Superior temporal gyrus (tissue), 1 donor: ENCODE measurements at regions not wholly inside any gene's neighbourhood (a gene's known extent, or its start where the extent isn't known, plus 50 kb on each side); places are given as distances from the start of the nearest gene placed in this dataset.
"Not testable (repeated sequence)": the region's sequence is repeated elsewhere in the genome, so short reads cannot be mapped to it uniquely, and the experiment has no call there.

Source experiments
- DNase-seq: peaks from one replicate; pipeline ENCODE4 v3.0.0-alpha.2; 2016; ENCODE audit errors: extremely low spot score

GRCh38 chr5:102154791-102155605 is 141.1 kb downstream of the SLCO4C1 start:
- not testable (repeated sequence) for DNase-seq

GRCh38 chr5:102154291-102154690 is 141.8 kb downstream of the SLCO4C1 start:
- DNase-seq: no peak

GRCh38 chr5:102153003-102153759 is 142.9 kb downstream of the SLCO4C1 start:
- peak; percentile 68 for DNase-seq

GRCh38 chr5:102139029-102139428 is 157.1 kb downstream of the SLCO4C1 start:
- no peak for DNase-seq

- DNase-seq: no peak
Measured at GRCh38 chr5:102138243-102138653, 157.8 kb downstream of the SLCO4C1 start.

- no peak for DNase-seq
Measured at GRCh38 chr5:102130890-102131289, 165.2 kb downstream of the SLCO4C1 start.

- DNase-seq: no peak
Measured at GRCh38 chr5:102130386-102130785, 165.7 kb downstream of the SLCO4C1 start.

GRCh38 chr5:102119252-102119651 is 176.8 kb downstream of the SLCO4C1 start:
- DNase-seq: no peak

- no peak for DNase-seq
Measured at GRCh38 chr5:102115736-102116135, 180.3 kb downstream of the SLCO4C1 start.

- no peak for DNase-seq
Measured at GRCh38 chr5:102114525-102115069, 181.5 kb downstream of the SLCO4C1 start.

- DNase-seq: no peak
Measured at GRCh38 chr5:102107865-102108264, 188.2 kb downstream of the SLCO4C1 start.

- DNase-seq: no peak
Measured at GRCh38 chr5:102106599-102106998, 189.5 kb downstream of the SLCO4C1 start.

- no peak for DNase-seq
Measured at GRCh38 chr5:102099766-102100331, 196.2 kb downstream of the SLCO4C1 start.

- not testable (repeated sequence) for DNase-seq
Measured at GRCh38 chr5:102099083-102099482, 197.0 kb downstream of the SLCO4C1 start.

- DNase-seq: not testable (repeated sequence)
Measured at GRCh38 chr5:102098606-102099005, 197.5 kb downstream of the SLCO4C1 start.

- no peak for DNase-seq
Measured at GRCh38 chr5:102090770-102091169, 205.3 kb downstream of the SLCO4C1 start.

- no peak for DNase-seq
Measured at GRCh38 chr5:102089883-102090282, 206.2 kb downstream of the SLCO4C1 start.

GRCh38 chr5:102087906-102088305 is 208.2 kb downstream of the SLCO4C1 start:
- DNase-seq: no peak

- DNase-seq: no peak
Measured at GRCh38 chr5:102080288-102080687, 215.8 kb downstream of the SLCO4C1 start.

GRCh38 chr5:102077920-102078319 is 218.2 kb downstream of the SLCO4C1 start:
- no peak for DNase-seq

- DNase-seq: no peak
Measured at GRCh38 chr5:102069974-102070373, 226.1 kb downstream of the SLCO4C1 start.

GRCh38 chr5:102068870-102069269 is 227.2 kb downstream of the SLCO4C1 start:
- no peak for DNase-seq
